HG02759 (cell line): ENCODE measurements at regions not wholly inside any gene's neighbourhood (a gene's known extent, or its start where the extent isn't known, plus 50 kb on each side); places are given as distances from the start of the nearest gene placed in this dataset.

Experiments
- ATAC-seq: cut with Tn5 transposase; IDR thresholded peaks from one replicate; pipeline ENCODE4 v1.9.1; 2021; ENCODE audit warnings: mild to moderate bottlenecking, moderate library complexity; ENCODE audit not compliant: unreplicated experiment

- ATAC-seq: peak; percentile 40
Measured at GRCh38 chr1:149841597-149842238, 57.6 kb upstream of the BOLA1 start.

GRCh38 chr1:149842458-149843064 lies 56.8 kb upstream of the BOLA1 start:
- ATAC-seq: peak; percentile 62

- no peak for ATAC-seq
Measured at GRCh38 chr1:149843431-149844041, 55.8 kb upstream of the BOLA1 start.

- ATAC-seq: no peak
Measured at GRCh38 chr1:149844101-149844500, 55.3 kb upstream of the BOLA1 start.

GRCh38 chr1:149844650-149845255 lies 54.6 kb upstream of the BOLA1 start:
- no peak for ATAC-seq

GRCh38 chr1:149845416-149845815 lies 54.0 kb upstream of the BOLA1 start:
- ATAC-seq: no peak

- no peak for ATAC-seq
Measured at GRCh38 chr1:149846042-149846441, 53.3 kb upstream of the BOLA1 start.

GRCh38 chr1:149846593-149847466 lies 52.5 kb upstream of the BOLA1 start:
- no peak for ATAC-seq

- ATAC-seq: no peak
Measured at GRCh38 chr1:149848340-149849110, 50.8 kb upstream of the BOLA1 start.

GRCh38 chr1:149849111-149849946 lies 50.0 kb upstream of the BOLA1 start:
- no peak for ATAC-seq
